Endodermal cell (in vitro differentiated cells): ENCODE measurements at regions not wholly inside any gene's neighbourhood (a gene's known extent, or its start where the extent isn't known, plus 50 kb on each side); places are given as distances from the start of the nearest gene placed in this dataset.

Experiments
- DNase-seq: peaks from one replicate; pipeline ENCODE4 v3.0.0-alpha.2; 2017
- H3K27ac ChIP-seq: 2 replicates; pipeline ENCODE4 v1.5.1; 2013; ENCODE audit warnings: mild to moderate bottlenecking, low read depth, low read length, moderate library complexity
- H3K27me3 ChIP-seq: 2 replicates; pipeline ENCODE4 v1.6.1; 2013; ENCODE audit warnings: mild to moderate bottlenecking, low read length, moderate library complexity; ENCODE audit not compliant: insufficient read depth, control insufficient read depth, poor library complexity, severe bottlenecking
- H3K36me3 ChIP-seq: 2 replicates; pipeline ENCODE4 v1.7.0; 2013; ENCODE audit warnings: mild to moderate bottlenecking, low read length, moderate library complexity; ENCODE audit not compliant: control insufficient read depth, insufficient read depth
- H3K4me1 ChIP-seq: one replicate; pipeline ENCODE4 v1.7.0; 2013; ENCODE audit warnings: low read length; ENCODE audit not compliant: control insufficient read depth, insufficient read depth
- H3K4me3 ChIP-seq: 2 replicates; pipeline ENCODE4 v1.5.1; 2013; ENCODE audit warnings: mild to moderate bottlenecking, low read length, moderate library complexity
- H3K9ac ChIP-seq: 2 replicates; pipeline ENCODE4 v1.6.1; 2013; ENCODE audit warnings: mild to moderate bottlenecking, low read length, moderate library complexity; ENCODE audit not compliant: poor library complexity, severe bottlenecking; ENCODE audit errors: extremely low read depth
- H3K9me3 ChIP-seq: 2 replicates; pipeline ENCODE4 v1.6.1; 2013; ENCODE audit warnings: mild to moderate bottlenecking, low read length, moderate library complexity; ENCODE audit not compliant: control insufficient read depth
- H3K27ac Mint-ChIP-seq: 2 replicates; pipeline ENCODE4 v1.8.0; 2020; ENCODE audit warnings: mixed read lengths
- H3K27me3 Mint-ChIP-seq: 2 replicates; pipeline ENCODE4 v1.8.0; 2021; ENCODE audit warnings: mild to moderate bottlenecking, mixed read lengths; ENCODE audit not compliant: insufficient read depth
- H3K36me3 Mint-ChIP-seq: 2 replicates; pipeline ENCODE4 v1.8.0; 2020; ENCODE audit warnings: low read depth, mixed read lengths
- H3K4me1 Mint-ChIP-seq: 2 replicates; pipeline ENCODE4 v1.8.0; 2020; ENCODE audit warnings: mixed read lengths
- H3K4me3 Mint-ChIP-seq: 2 replicates; pipeline ENCODE4 v1.8.0; 2020; ENCODE audit warnings: mild to moderate bottlenecking, moderate library complexity, mixed read lengths
- H3K9me3 Mint-ChIP-seq: 2 replicates; pipeline ENCODE4 v1.8.0; 2020; ENCODE audit warnings: mild to moderate bottlenecking, mixed read lengths
- whole genome bisulfite sequencing, 2 experiments: methylation state at CpG; one replicate each; pipeline versions ENCODE4 v1.1.5 to v1.1.7; 2013; ENCODE audit warnings: missing lambda C conversion rate in 2 of 2, mixed read lengths in 1 of 2; ENCODE audit not compliant: insufficient coverage in 1 of 2, insufficient read length in 1 of 2; 5-methylcytosine and 5-hydroxymethylcytosine counted together
- TF ChIP-seq, protein P1 (sequence below): fragments of 200-600 bp; sonication (generic); conservative IDR thresholded peaks from 2 replicates; pipeline ENCODE4 v1.5.0; 2021; ENCODE audit warnings: antibody characterized with exemption, mild to moderate bottlenecking

DNA sequence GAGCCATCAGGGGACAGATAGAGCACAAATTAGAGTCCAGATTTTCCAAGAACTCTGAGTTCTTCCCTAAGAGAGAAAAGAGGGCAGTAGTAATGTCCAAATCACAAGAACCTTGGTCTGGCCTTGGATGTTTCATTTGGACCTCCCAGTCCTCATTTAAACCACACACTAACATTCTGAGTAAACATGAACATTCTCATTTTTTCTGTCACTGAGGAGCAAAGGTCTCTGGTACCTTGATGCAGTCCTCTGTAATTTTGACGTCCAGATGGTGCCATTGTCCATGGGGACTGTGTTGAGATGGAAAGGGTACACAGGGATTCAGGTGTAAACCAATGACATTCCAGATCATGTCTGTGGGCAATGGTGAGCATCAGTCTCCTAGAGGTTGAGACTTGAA lies 225.4 kb upstream of the PHYHIPL start:
- 68 to 89% methylated on average over 1 of the region's 1 CpG for WGBS, 2 experiments
- Histone ChIP-seq H3K9ac (no peak overlapping the region), H3K36me3 (no peaks in the 10 kb centered on the region), H3K27me3 (peaks cover 47% of the 10 kb centered on the region), H3K9me3 (peaks cover 3% of the 10 kb centered on the region), H3K4me3 (no peak overlapping the region), H3K4me1 (no peaks in the 10 kb centered on the region), H3K27ac (no peak overlapping the region)
- Mint-ChIP-seq H3K4me1 (peaks cover 3% of the 10 kb centered on the region), H3K9me3 (no peaks in the 10 kb centered on the region), H3K36me3 (no peaks in the 10 kb centered on the region), H3K4me3 (no peak overlapping the region), H3K27ac (no peak overlapping the region), H3K27me3 (peaks cover 9% of the 10 kb centered on the region)
- TF ChIP-seq, protein P1, sequence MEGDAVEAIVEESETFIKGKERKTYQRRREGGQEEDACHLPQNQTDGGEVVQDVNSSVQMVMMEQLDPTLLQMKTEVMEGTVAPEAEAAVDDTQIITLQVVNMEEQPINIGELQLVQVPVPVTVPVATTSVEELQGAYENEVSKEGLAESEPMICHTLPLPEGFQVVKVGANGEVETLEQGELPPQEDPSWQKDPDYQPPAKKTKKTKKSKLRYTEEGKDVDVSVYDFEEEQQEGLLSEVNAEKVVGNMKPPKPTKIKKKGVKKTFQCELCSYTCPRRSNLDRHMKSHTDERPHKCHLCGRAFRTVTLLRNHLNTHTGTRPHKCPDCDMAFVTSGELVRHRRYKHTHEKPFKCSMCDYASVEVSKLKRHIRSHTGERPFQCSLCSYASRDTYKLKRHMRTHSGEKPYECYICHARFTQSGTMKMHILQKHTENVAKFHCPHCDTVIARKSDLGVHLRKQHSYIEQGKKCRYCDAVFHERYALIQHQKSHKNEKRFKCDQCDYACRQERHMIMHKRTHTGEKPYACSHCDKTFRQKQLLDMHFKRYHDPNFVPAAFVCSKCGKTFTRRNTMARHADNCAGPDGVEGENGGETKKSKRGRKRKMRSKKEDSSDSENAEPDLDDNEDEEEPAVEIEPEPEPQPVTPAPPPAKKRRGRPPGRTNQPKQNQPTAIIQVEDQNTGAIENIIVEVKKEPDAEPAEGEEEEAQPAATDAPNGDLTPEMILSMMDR, result no peak
- no peak for DNase-seq

DNA sequence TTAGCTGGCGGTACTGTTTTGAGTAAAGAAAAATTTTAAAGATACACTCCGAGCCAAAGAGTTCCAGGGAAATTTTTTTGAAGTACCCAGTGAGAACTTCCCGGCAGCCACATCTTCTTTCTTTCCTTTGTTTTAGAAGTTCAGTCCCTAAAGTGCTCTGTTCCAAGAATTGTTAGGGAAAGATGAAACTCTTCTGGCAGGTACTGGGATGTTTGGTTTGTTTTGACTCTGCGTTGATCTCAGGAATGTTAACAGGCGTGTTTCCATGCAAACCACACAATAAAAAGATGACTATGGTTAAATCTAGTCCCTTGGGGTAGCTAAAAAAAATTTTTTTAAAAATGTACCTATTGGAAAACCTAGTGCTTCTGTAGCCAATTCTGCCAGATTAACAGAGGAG lies 224.7 kb upstream of the PHYHIPL start:
- H3K9me3 ChIP-seq, result no peaks in the 10 kb centered on the region
- no peaks in the 10 kb centered on the region for H3K36me3 ChIP-seq
- no peak overlapping the region for H3K27ac ChIP-seq
- TF ChIP-seq, protein P1, result no peak
- H3K4me1 Mint-ChIP-seq, result peaks cover 3% of the 10 kb centered on the region
- peaks cover 46% of the 10 kb centered on the region for H3K27me3 ChIP-seq
- no peaks in the 10 kb centered on the region for H3K4me1 ChIP-seq
- 91 to 93% methylated on average over 1 to 5 of the region's 5 CpGs for WGBS, 2 experiments
- H3K9me3 Mint-ChIP-seq, result no peaks in the 10 kb centered on the region
- peaks cover 7% of the 10 kb centered on the region for H3K27me3 Mint-ChIP-seq
- no peaks in the 10 kb centered on the region for H3K36me3 Mint-ChIP-seq
- H3K9ac ChIP-seq, result no peak overlapping the region
- H3K4me3 ChIP-seq, result no peak overlapping the region
- no peak overlapping the region for H3K4me3 Mint-ChIP-seq
- DNase-seq, result no peak
- no peak overlapping the region for H3K27ac Mint-ChIP-seq

DNA sequence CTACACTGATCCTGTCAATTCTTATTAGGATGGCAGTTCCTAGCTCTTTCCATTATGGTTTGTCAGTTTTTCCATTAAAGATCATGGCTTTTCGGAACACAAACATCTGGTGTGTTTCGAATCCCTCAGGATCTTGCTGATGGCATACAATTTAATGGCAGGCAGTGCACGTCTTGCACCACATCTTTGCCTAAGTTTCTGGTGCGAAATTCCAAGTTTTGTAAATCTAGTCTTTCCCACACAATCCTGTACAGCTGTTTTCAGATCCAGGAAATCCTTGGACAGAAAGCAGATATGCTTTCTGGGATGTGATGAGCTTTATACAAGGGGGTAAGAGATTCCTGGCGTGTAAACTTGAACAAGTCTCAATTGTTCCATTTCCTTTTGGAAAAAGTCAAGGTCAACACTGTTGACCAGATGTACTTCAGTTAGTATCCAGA lies 224.3 kb upstream of the PHYHIPL start:
- Histone ChIP-seq H3K4me3 (no peak overlapping the region), H3K27ac (no peak overlapping the region), H3K36me3 (no peaks in the 10 kb centered on the region), H3K27me3 (peaks cover 46% of the 10 kb centered on the region), H3K9ac (no peak overlapping the region), H3K4me1 (no peaks in the 10 kb centered on the region), H3K9me3 (no peaks in the 10 kb centered on the region)
- peaks cover 3% of the 10 kb centered on the region for H3K4me1 Mint-ChIP-seq
- TF ChIP-seq, protein P1, result no peak
- H3K36me3 Mint-ChIP-seq, result no peaks in the 10 kb centered on the region
- DNase-seq, result no peak
- H3K4me3 Mint-ChIP-seq, result no peak overlapping the region
- H3K27ac Mint-ChIP-seq, result no peak overlapping the region
- WGBS, 2 experiments, result 78 to 92% methylated on average over 5 of the region's 5 CpGs
- H3K9me3 Mint-ChIP-seq, result no peaks in the 10 kb centered on the region
- peaks cover 7% of the 10 kb centered on the region for H3K27me3 Mint-ChIP-seq
